IgD-negative memory B cell (primary cell): ENCODE measurements at regions not wholly inside any gene's neighbourhood (a gene's known extent, or its start where the extent isn't known, plus 50 kb on each side); places are given as distances from the start of the nearest gene placed in this dataset.
"Not testable (repeated sequence)": the region's sequence is repeated elsewhere in the genome, so short reads cannot be mapped to it uniquely, and the experiment has no call there.

Experiments used
- H3K27ac Mint-ChIP-seq, 3 donors: one replicate each; pipeline ENCODE4 v1.8.0; 2020 to 2022; ENCODE audit warnings: mild to moderate bottlenecking in 3 of 3, mixed read lengths in 3 of 3, moderate library complexity in 1 of 3
- H3K27me3 Mint-ChIP-seq: one replicate; pipeline ENCODE4 v1.8.0; 2021; ENCODE audit warnings: mixed read lengths
- H3K36me3 Mint-ChIP-seq: one replicate; pipeline ENCODE4 v1.8.0; 2020; ENCODE audit warnings: mild to moderate bottlenecking, mixed read lengths
- H3K4me1 Mint-ChIP-seq, 3 donors: one replicate each; pipeline ENCODE4 v1.8.0; 2020 to 2022; ENCODE audit warnings: mixed read lengths in 3 of 3, mild to moderate bottlenecking in 1 of 3
- H3K4me3 Mint-ChIP-seq, 4 donors: one replicate each; pipeline ENCODE4 v1.8.0; 2020 to 2022; ENCODE audit warnings: mild to moderate bottlenecking in 4 of 4, mixed read lengths in 4 of 4, moderate library complexity in 3 of 4
- H3K9me3 Mint-ChIP-seq, 3 donors: one replicate each; pipeline ENCODE4 v1.8.0; 2020 to 2021; ENCODE audit warnings: mixed read lengths in 3 of 3, mild to moderate bottlenecking in 1 of 3

DNA sequence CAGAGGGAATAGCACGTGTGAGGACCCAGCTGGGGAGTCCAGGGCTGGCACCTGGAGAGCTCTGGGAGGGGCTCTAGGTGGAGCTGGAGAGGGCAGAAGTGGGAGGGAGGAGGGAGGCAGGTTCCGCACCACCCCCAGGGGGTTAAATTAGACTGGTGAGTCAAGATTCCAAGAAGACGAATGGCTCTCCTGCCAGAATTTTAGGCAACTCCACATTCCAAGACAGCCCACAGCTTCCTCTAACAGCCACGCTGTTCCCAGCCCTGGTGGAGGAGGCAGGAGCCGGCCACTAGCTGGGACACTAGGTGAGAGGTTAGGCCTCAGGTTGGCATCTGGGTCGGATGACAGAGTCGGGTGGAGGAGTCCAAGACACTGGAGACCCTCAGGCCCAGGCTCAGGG, 60.2 kb downstream of the TFAP2C start:
- H3K4me3 Mint-ChIP-seq, result no peak overlapping the region
- no peak overlapping the region for H3K27ac Mint-ChIP-seq
- no peaks in the 10 kb centered on the region for H3K4me1 Mint-ChIP-seq
- H3K36me3 Mint-ChIP-seq, result no peaks in the 10 kb centered on the region
- peaks cover 3 to 4% (median 4%) of the 10 kb centered on the region in 3 donors for H3K9me3 Mint-ChIP-seq
- peaks cover 3% of the 10 kb centered on the region for H3K27me3 Mint-ChIP-seq

- Mint-ChIP-seq H3K36me3 (no peaks in the 10 kb centered on the region), H3K4me3 (no peak overlapping the region), H3K4me1 (no peaks in the 10 kb centered on the region), H3K27me3 (peaks cover 3% of the 10 kb centered on the region), H3K9me3 (peaks cover 3 to 4% (median 4%) of the 10 kb centered on the region in 3 donors), H3K27ac (no peak overlapping the region)
Observed at GRCh38 chr20:56689852-56690485, 60.9 kb downstream of the TFAP2C start.

GRCh38 chr20:56690531-56691175, 61.5 kb downstream of the TFAP2C start:
- H3K4me1 Mint-ChIP-seq, result no peaks in the 10 kb centered on the region
- H3K36me3 Mint-ChIP-seq, result no peaks in the 10 kb centered on the region
- H3K27ac Mint-ChIP-seq, result no peak overlapping the region
- peaks cover 3 to 4% (median 4%) of the 10 kb centered on the region in 3 donors for H3K9me3 Mint-ChIP-seq
- H3K4me3 Mint-ChIP-seq, result no peak overlapping the region
- H3K27me3 Mint-ChIP-seq, result peaks cover 3% of the 10 kb centered on the region

- Mint-ChIP-seq H3K4me3 (no peak overlapping the region), H3K27me3 (peaks cover 3% of the 10 kb centered on the region), H3K27ac (no peak overlapping the region), H3K36me3 (no peaks in the 10 kb centered on the region), H3K4me1 (no peaks in the 10 kb centered on the region), H3K9me3 (peaks cover 3 to 4% (median 4%) of the 10 kb centered on the region in 3 donors)
Observed at GRCh38 chr20:56691325-56691998, 62.4 kb downstream of the TFAP2C start.

- H3K27ac Mint-ChIP-seq, result no peak overlapping the region
- H3K9me3 Mint-ChIP-seq, result peaks cover 3 to 4% (median 4%) of the 10 kb centered on the region in 3 donors
- no peaks in the 10 kb centered on the region for H3K36me3 Mint-ChIP-seq
- no peaks in the 10 kb centered on the region for H3K4me1 Mint-ChIP-seq
- peaks cover 3% of the 10 kb centered on the region for H3K27me3 Mint-ChIP-seq
- no peak overlapping the region for H3K4me3 Mint-ChIP-seq
Observed at GRCh38 chr20:56693217-56693616, 64.1 kb downstream of the TFAP2C start.

DNA sequence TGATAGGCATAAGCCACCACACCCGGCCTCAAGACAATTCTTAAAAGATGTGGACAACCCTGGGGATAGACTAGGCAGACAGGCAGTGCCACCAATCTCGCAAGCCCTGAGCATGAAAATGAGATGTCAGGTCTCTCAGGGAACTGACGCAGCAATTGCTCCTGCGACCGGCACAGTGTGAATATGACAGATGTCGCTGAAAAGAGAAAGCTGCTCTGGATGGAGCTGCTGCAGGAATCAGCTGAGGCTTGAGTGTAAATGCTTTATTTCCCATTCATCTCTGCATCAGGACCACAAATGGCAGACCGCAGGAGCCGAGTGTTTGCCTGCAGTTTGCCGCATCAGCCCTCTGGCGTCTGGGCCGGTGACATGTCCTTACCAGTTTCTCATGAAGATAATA, 68.4 kb downstream of the TFAP2C start:
- Mint-ChIP-seq H3K36me3 (no peaks in the 10 kb centered on the region), H3K27ac (no peak overlapping the region), H3K4me3 (no peak overlapping the region), H3K9me3 (peaks cover 2 to 4% (median 4%) of the 10 kb centered on the region in 3 donors), H3K27me3 (no peaks in the 10 kb centered on the region), H3K4me1 (no peaks in the 10 kb centered on the region)

DNA sequence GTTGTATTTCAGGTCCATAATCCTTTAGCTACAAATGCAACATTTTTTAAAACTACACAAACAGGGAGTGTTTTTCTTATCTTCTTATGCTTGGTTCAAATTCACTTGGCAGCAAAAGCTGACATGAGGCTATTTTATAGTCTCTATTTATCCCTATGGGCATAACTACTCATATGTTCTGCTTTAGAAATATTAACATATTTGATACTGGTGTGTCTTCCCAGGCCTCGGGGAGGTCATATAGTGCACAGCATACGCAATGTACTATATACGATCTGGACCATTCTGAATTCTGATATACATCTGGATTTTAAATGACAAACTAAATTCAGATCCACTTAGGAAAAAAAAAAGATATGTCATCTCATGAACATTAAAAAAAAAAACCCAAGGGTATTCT, 69.2 kb downstream of the TFAP2C start:
- no peak overlapping the region for H3K27ac Mint-ChIP-seq
- H3K36me3 Mint-ChIP-seq, result no peaks in the 10 kb centered on the region
- no peak overlapping the region for H3K4me3 Mint-ChIP-seq
- no peaks in the 10 kb centered on the region for H3K4me1 Mint-ChIP-seq
- H3K9me3 Mint-ChIP-seq, result peaks cover 0 to 1% (median 0%) of the 10 kb centered on the region in 3 donors
- H3K27me3 Mint-ChIP-seq, result no peaks in the 10 kb centered on the region

GRCh38 chr20:56698749-56699148, 69.6 kb downstream of the TFAP2C start:
- H3K27ac Mint-ChIP-seq, result no peak overlapping the region
- H3K4me1 Mint-ChIP-seq, result no peaks in the 10 kb centered on the region
- H3K36me3 Mint-ChIP-seq, result no peaks in the 10 kb centered on the region
- H3K9me3 Mint-ChIP-seq, result peaks cover 0 to 1% (median 0%) of the 10 kb centered on the region in 3 donors
- no peak overlapping the region for H3K4me3 Mint-ChIP-seq
- H3K27me3 Mint-ChIP-seq, result no peaks in the 10 kb centered on the region

- no peaks in the 10 kb centered on the region for H3K36me3 Mint-ChIP-seq
- no peaks in the 10 kb centered on the region for H3K9me3 Mint-ChIP-seq
- no peak overlapping the region for H3K27ac Mint-ChIP-seq
- peaks cover 2% of the 10 kb centered on the region for H3K27me3 Mint-ChIP-seq
- no peak overlapping the region for H3K4me3 Mint-ChIP-seq
- no peaks in the 10 kb centered on the region for H3K4me1 Mint-ChIP-seq
Observed at GRCh38 chr20:56702931-56703840, 74.1 kb downstream of the TFAP2C start.

- Mint-ChIP-seq H3K36me3 (peaks cover 1% of the 10 kb centered on the region), H3K4me3 (peak overlapping the region in 1 of 4 donors; percentile 41), H3K27ac (no peak overlapping the region), H3K27me3 (peaks cover 5% of the 10 kb centered on the region), H3K4me1 (no peaks in the 10 kb centered on the region), H3K9me3 (no peaks in the 10 kb centered on the region)
Observed at GRCh38 chr20:56706867-56707360, 77.8 kb downstream of the TFAP2C start.

DNA sequence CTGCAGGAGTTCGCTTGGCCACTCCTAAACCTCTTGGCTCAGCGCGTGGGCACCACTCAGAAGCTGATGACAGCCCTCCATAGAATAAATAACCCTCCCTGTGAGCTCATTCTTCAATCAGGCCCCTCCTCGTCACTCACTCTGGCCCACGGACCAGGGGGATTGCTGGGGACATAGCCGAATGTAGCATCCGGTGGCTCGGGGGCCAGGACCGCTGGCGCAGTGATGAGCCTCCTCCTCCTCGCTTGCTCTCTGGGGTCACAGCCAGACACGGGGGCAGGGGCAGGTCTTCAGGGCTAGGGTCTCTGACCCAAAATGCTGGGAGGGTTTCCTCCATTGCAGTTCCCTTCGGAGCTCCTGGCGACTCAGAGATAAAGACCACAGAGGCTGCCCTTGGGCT, 79.9 kb downstream of the TFAP2C start:
- H3K9me3 Mint-ChIP-seq, result no peaks in the 10 kb centered on the region
- peaks cover 5% of the 10 kb centered on the region for H3K27me3 Mint-ChIP-seq
- peaks cover 1% of the 10 kb centered on the region for H3K36me3 Mint-ChIP-seq
- no peaks in the 10 kb centered on the region for H3K4me1 Mint-ChIP-seq
- H3K4me3 Mint-ChIP-seq, result no peak overlapping the region
- no peak overlapping the region for H3K27ac Mint-ChIP-seq

DNA sequence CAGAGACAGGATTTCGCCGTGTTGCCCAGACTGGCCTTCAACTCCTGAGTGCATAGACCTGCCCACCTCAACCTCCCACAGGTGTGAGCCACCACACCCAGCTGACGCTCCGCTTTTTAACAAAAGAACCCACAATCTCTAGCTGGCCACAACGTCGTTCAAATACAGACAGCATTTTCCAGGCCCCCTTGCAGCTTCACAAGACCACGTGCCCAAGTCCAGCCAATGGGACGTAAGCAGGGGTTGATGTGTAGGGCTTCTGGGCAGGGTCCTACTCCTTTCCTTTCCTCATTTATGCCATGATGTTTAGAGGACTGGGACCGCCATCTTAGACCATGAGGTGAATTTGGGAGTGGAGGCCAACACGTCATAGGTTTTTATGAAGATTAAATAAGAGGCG, 81.0 kb downstream of the TFAP2C start:
- H3K27ac Mint-ChIP-seq, result no peak overlapping the region
- no peaks in the 10 kb centered on the region for H3K9me3 Mint-ChIP-seq
- H3K4me1 Mint-ChIP-seq, result no peaks in the 10 kb centered on the region
- peaks cover 1% of the 10 kb centered on the region for H3K36me3 Mint-ChIP-seq
- no peak overlapping the region for H3K4me3 Mint-ChIP-seq
- H3K27me3 Mint-ChIP-seq, result peaks cover 4% of the 10 kb centered on the region

DNA sequence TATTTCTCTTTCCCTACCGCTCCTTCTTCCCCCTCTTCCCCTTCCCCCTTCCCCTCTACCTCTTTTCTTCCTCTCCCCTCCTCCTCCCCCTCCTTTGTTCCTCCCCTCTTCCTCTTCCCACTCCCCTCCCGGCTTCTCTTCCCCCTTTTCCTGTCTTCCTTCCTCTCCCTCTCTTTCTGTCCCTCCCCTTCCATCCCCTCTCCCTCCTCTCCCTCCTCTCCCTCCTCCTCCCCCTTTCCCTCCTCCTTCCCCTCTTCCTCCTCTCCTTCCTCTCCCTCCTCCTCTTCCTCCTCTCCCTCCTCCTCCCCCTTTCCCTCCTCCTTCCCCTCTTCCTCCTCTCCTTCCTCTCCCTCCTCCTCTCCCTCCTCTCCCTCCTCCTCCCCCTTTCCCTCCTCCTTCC, 81.5 kb downstream of the TFAP2C start:
- H3K36me3 Mint-ChIP-seq, H3K27me3 Mint-ChIP-seq, H3K4me3 Mint-ChIP-seq, H3K27ac Mint-ChIP-seq, H3K4me1 Mint-ChIP-seq, H3K9me3 Mint-ChIP-seq: not testable (repeated sequence)

DNA sequence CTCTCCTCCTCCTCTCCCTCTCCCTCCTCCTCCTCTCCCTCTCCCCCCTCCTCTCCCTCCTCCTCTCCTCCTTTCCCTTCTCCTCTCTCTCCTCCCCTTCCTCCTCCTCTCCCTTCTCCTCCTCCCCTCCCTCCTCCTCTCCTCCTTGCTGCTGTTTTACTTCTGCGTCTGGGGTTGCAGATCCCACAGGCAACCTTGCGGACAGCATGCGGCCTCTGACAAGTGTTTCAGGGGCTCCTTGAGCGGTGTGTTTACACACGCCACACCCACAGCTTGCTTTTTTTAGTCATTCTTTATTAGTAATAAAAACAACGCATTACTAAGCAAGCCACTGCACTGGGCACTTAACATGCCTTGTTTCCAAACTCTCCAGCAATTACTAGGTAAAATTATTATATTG, 81.9 kb downstream of the TFAP2C start:
- H3K27me3 Mint-ChIP-seq, result peaks cover 4% of the 10 kb centered on the region
- no peak overlapping the region for H3K4me3 Mint-ChIP-seq
- H3K9me3 Mint-ChIP-seq, result no peaks in the 10 kb centered on the region
- H3K4me1 Mint-ChIP-seq, result no peaks in the 10 kb centered on the region
- no peak overlapping the region for H3K27ac Mint-ChIP-seq
- peaks cover 1% of the 10 kb centered on the region for H3K36me3 Mint-ChIP-seq

GRCh38 chr20:56715309-56715708, 86.2 kb downstream of the TFAP2C start:
- Mint-ChIP-seq H3K4me3 (no peak overlapping the region), H3K36me3 (no peaks in the 10 kb centered on the region), H3K27me3 (peaks cover 4% of the 10 kb centered on the region), H3K9me3 (no peaks in the 10 kb centered on the region), H3K27ac (no peak overlapping the region), H3K4me1 (no peaks in the 10 kb centered on the region)
